NCI-H1694 treated with DMSO at 0.1 percent for 48 hours (cell line): ENCODE measurements at regions not wholly inside any gene's neighbourhood (a gene's known extent, or its start where the extent isn't known, plus 50 kb on each side); places are given as distances from the start of the nearest gene placed in this dataset.

Experiments used
- DNase-seq: peaks from one replicate; lab custom pipeline; 2025; lab: John Stamatoyannopoulos, UW

DNA sequence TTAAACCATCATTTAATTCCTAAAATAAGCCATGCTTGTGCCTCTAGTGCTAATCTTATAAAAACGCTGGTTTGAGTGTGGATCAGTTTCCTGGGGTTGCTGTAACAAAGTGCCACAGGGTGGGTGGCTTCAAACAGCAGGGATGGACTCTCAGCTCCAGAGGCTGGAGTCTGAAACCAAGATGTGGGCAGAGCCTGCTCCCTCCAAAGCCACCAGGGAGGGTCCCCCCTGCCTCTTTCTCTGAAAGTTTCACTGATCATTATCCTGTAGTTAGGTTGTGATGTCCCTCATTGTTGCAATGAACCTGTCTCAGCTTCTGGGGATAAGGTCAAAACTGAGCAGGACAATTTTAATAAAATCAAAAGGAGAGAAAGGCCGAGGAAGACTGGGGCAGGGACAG, 251.9 kb upstream of the TCERG1L start:
- DNase-seq, result no peak

DNA sequence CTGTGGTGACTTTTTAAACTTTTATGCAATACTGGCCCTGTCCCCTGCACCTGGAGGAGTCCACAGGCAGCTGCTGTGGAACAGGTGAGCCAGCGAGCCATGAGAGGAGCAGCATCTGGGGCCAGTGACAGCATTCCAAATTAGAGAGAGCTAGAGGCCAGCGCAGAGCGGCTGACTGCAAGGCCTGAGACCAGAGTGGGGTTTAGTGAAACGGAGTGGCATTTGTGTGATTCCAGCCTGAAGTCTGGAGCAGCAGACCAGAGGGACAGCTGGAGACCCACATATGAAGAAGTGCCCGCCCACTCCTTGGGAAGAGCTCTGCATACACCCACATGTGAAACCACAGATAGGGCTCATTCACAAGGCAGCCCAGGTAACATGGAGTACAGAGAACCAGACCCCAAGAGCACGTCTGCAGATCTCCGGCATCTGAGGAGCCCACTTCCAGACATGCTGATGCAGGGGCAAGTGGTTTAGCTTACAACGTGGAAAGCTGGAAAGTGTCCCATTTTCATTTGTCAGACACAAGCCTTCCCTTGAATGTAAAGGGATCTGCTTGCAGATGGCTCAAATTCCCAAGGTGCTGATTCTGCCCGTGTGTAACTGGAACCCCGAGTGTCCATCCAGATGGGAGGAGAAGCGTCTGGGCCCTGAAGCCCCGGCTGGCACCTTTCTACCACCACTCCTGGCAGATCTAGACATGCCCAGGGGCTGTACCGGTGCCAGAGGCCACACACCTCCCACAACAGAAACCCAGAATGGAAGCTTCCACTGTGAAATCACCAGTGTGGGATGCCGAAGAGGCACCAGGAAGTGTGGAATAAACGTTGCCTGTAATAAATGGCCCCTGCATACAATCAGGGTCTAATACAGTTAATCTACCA, 256.0 kb upstream of the TCERG1L start:
- no peak for DNase-seq

- DNase-seq, result no peak
These were observed 257.3 kb upstream of the TCERG1L start for GRCh38 chr10:131568866-131569265.

DNA sequence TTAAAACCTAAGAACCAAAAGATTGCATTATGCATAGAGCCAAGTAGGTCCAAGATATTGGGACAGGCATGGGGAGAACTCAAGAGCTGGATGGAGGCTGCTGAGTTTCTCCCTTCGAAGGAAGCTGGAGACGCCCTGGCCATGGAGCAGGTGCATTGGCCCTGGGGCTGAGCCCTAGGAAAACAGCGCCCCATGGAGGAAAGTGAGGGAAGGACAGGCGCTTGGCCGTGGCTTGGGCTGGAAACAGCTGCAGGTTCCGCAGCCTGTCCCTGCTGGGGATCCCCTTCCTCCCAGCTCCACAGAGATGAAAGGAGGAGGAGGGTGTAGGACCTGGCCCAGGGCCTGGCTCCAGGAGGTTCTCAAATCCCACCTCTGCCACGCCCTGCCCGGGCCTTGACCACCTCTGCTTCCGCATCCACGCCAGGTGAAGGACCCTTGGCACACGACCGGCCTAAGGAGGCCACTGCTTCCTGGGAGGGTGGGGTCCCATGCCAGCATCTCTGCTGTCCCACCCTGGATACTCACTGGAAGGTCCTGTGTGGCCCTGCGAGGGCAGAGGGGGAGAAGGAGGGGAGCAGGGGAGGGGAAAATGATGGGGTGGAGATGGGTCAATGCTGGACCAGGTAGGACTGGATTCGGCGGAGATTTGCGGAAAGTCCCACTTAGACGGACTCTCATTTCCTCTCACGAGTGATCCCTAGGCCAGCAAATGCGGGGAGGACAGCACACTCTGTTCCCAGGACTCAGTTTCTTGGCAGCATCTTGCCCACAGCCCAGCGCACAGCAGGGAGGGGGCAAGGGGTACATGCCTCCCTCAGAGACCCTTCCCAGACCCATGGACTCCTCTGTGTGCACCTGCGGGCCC, 258.6 kb upstream of the TCERG1L start:
- DNase-seq, result no peak

- no peak for DNase-seq
These were observed 259.3 kb upstream of the TCERG1L start for GRCh38 chr10:131570716-131571307.

GRCh38 chr10:131571346-131571745, 259.8 kb upstream of the TCERG1L start:
- no peak for DNase-seq

GRCh38 chr10:131571865-131572264, 260.3 kb upstream of the TCERG1L start:
- DNase-seq, result no peak

DNA sequence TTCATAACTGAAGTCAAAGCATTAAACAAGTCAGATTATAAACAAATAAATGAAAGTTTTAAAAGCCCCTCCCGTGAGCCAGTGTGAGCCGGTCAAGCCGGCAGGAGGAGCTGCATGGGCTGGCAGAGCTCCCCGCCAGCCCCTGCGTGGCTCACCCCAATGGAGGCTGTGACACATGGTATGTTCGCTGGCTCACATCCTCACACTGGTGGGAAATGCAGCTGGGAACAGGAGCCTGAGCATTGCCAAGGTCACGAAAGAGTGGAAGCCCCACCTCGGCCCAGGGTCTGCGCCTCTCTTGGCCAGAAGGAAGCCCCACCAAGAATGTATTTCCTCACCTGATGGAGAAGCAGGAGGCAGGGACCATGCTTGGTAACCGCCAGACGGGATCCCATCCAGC, 261.7 kb upstream of the TCERG1L start:
- DNase-seq, result no peak

GRCh38 chr10:131573707-131574106, 262.2 kb upstream of the TCERG1L start:
- no peak for DNase-seq

- DNase-seq, result no peak
These were observed 262.8 kb upstream of the TCERG1L start for GRCh38 chr10:131574363-131574706.

DNA sequence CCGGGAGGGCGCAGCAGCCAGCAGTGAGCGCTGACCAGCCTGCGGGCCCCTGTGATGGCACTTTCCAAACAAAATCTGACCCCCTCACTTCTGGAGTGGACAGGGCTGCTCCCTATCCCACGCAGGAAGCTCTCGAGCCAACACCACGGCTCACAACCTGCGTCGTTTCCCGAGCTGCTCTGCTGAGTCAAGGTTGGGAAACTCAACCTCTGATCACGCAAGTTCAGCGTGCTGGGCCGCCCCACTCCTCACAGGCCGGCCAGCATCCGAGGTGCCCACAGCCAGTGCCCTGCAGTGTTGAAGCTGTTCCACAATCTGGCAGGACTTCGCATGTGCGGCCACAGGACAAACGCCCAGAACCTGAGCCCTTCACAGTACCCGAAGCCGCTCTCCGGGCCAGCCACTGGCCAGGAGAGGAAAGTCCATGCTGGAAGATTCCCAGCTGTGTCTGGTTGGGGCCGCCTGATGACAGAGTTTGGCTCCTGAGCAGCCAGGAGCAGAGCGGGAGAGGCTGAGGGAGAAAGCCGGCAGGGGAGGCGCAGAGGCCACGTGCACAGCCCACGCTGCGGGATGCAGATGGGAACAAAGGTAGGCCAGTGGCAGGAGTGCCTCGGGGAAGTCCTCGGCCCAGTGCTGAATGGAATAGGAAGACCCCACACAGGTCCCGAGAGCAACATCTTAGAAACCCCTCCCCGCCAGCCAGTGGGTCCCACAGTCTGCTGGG, 263.3 kb upstream of the TCERG1L start:
- no peak for DNase-seq

DNA sequence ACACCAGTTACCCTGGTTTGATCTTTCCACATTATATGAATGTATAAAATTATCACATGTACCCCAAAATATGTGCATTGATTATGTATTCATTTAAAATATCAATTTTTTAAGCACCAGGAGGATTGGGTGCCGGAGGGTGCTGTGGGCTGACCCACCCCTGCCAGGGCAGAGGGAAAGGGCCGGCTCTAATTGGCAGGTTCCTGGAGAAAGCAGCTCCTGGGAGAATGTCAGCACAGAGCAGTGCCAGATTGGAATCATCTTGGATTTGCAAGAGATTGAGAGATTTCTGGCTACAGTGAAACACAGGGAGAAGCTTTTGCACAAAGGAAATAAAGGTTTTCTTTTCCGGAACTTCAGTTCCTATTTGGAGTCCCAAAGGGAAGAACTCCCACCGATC, 264.4 kb upstream of the TCERG1L start:
- no peak for DNase-seq

GRCh38 chr10:131576341-131577177, 265.0 kb upstream of the TCERG1L start:
- DNase-seq, result no peak

DNA sequence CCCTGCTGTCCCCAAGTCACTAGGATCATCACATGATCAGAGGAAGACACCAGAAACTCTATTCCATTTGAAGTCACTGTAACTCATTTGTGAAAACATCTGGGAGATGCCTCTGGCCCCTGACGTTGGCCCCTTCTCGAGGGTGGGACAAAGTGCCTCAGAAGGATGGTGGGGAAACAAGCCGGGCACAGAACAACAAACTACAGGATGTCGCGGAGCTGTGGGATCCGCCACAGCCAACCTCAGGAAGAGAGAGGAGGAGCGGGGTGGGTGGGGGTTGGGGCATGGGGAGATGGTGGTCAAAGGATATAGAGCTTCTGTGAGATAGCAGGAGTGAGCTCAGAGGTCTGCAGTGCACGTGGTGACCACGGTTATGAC, 265.6 kb upstream of the TCERG1L start:
- DNase-seq, result no peak

GRCh38 chr10:131577786-131578471, 266.4 kb upstream of the TCERG1L start:
- DNase-seq, result no peak

GRCh38 chr10:131578472-131578970, 267.0 kb upstream of the TCERG1L start:
- DNase-seq, result no peak

DNA sequence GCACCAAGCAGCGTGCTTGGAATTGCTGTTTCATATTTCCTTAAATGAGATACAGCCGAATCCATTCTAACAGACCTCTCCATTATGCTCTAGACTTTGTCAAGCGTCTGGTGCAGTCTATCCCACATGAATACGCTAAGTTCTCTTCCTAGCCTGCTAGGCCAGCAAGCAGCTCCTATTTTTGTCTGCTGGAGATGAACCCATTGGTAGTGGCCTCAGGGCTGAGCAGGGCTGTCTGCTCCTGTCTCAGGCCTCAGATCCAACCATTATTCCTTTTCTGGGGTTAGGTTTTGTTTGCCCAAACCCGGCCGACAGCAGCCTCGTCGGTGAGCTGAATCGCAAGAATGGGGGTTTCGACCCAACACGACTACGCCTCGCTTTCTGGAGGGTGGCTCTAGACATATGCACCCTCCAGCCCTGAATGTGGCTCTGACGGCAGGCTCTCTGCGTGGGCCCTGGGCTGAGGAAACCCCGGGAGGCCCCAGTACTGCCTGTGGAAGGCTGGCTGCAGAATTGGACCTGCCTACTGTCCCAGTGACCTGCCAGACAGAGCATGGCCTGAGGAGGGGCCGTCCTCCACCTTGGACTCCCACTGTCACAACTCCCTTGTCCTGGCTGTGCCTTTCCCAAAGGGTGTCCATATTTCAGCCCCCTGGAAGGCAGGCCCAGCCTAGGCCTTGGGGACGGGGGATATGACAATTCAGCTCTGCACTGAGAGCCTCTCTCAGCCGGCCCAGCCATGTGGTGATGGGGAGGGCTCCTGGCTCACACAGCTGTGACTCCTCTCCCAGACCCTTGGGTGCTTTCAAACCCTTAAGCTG, 267.9 kb upstream of the TCERG1L start:
- no peak for DNase-seq

DNA sequence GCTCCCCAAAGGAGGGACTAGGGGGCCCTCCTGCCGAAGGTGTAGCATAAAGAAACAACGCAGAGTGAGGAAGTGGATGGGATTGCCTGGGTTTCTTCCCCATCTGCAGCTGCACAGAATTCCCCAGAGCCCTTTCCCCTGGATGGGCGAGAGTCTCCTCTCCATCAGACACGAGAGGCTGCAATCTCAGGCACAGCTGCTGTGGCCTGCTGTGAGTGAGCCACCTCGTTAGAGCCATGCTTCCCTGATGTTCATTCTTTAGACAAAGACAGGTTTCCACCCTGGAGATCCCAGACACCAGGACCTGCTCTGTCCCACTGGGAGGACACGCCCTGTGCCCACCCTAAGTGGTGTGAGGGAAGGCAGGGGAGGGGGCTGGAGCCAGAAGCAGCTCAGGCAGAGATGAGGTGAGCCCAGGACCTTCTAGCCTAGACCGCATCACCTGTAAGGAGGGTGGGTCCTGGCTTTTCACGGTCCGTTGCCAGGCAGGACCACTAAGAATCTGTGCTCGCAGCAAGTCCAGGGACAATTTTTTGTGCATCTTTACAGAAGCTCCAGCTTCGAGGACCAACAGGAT, 268.6 kb upstream of the TCERG1L start:
- DNase-seq, result no peak

DNA sequence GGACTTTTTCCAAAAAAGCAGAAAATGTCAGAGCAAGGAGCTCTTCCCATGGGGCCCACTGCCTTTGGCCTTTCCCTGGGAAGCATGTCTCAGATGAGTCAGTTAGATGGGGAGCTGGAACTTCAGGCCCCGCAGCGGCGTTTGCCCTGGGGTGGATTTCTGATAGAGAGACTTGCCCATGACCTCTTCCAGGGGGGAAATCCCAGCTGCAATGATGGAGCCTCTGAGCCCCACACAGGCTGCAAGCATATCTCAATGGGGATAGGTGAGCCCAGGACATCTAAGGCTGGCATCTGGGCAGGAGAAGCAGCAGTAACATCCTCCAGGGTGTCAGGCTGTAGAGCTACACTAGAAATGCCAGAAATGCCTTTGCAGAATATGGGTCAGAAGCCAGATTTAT, 269.2 kb upstream of the TCERG1L start:
- no peak for DNase-seq
